Body of pancreas (tissue), 4 donors: ENCODE measurements at regions not wholly inside any gene's neighbourhood (a gene's known extent, or its start where the extent isn't known, plus 50 kb on each side); places are given as distances from the start of the nearest gene placed in this dataset.

ENCODE experiments used
- ATAC-seq: fragments of 150-250 bp; one replicate; pipeline ENCODE4 v1.9.1; 2016
- DNase-seq, 4 donors: peaks; one replicate each; pipeline ENCODE4 v3.0.0-alpha.2; 2019
- H3K27ac ChIP-seq, 4 donors: fragments of 200-600 bp; sonication (generic); 1 replicate in 3 of 4; 2 replicates in 1 of 4; pipeline versions ENCODE4 v1.5.1 to v1.6.1; 2016 to 2019; ENCODE audit warnings: mild to moderate bottlenecking in 1 of 4, mixed read lengths in 1 of 4, moderate library complexity in 1 of 4
- H3K27me3 ChIP-seq, 2 donors: fragments of 200-600 bp; sonication (generic); one replicate each; pipeline ENCODE4 v1.6.0; 2016; ENCODE audit warnings: mild to moderate bottlenecking in 1 of 2
- H3K36me3 ChIP-seq, 2 donors: fragments of 200-600 bp; sonication (generic); replicated peaks in 1 of 2; 2 replicates each; pipeline ENCODE4 v1.5.1; 2016; ENCODE audit warnings: low read depth in 2 of 2; ENCODE audit not compliant: insufficient read depth in 1 of 2
- H3K4me1 ChIP-seq: fragments of 200-600 bp; sonication (generic); one replicate; pipeline ENCODE4 v1.6.0; 2016
- H3K4me3 ChIP-seq, 2 donors: fragments of 200-600 bp; sonication (generic); 1 replicate in 1 of 2; 2 replicates in 1 of 2; pipeline ENCODE4 v1.5.1; 2016 to 2019
- H3K9me3 ChIP-seq, 3 donors: fragments of 200-600 bp; sonication (generic); 1 replicate in 2 of 3; 2 replicates in 1 of 3; pipeline ENCODE4 v1.5.1; 2016
- CTCF ChIP-seq, 7 experiments: fragments of 450-650 bp in 4 of 7; fragments of 200-600 bp in 3 of 7; sonication (generic) in 3 of 7; IDR thresholded peaks; one replicate each; pipeline ENCODE4 v1.5.1; 2016 to 2019; ENCODE audit warnings: antibody characterized with exemption in 7 of 7
- POLR2A ChIP-seq, 3 donors: fragments of 450-650 bp; IDR thresholded peaks; one replicate each; pipeline ENCODE4 v1.6.1; 2016; ENCODE audit warnings: antibody characterized with exemption in 3 of 3, mild to moderate bottlenecking in 2 of 3
- WGBS, 2 donors: methylation state at CpG; one replicate each; pipeline ENCODE4 v1.1.5; 2017; 5-methylcytosine and 5-hydroxymethylcytosine counted together
- intact Hi-C: fragments of 100-400 bp; cut with DNase I; formaldehyde crosslinking; loops from one replicate; pipeline ENCODE4 v1.15.1; 2023

GRCh38 chr5:10124287-10124686 lies 125.4 kb downstream of the ATPSCKMT start:
- TF ChIP-seq CTCF (IDR thresholded peaks at IDR 0.05): no peak
- TF ChIP-seq POLR2A (IDR thresholded peaks at IDR 0.05): no peak
- H3K4me3 ChIP-seq: no peak overlapping the region
- peaks cover 0 to under 1% (median 0%) of the 10 kb centered on the region in 3 donors for H3K9me3 ChIP-seq
- intact Hi-C loops: no loop called here
- H3K36me3 ChIP-seq: no peaks in the 10 kb centered on the region
- DNase-seq: no peak
- ATAC-seq: no peak
- no peaks in the 10 kb centered on the region for H3K27me3 ChIP-seq
- H3K4me1 ChIP-seq: no peaks in the 10 kb centered on the region
- H3K27ac ChIP-seq: no peak overlapping the region
- WGBS, 2 donors: 78 to 87% methylated on average over 8 to 9 of the region's 9 CpGs

GRCh38 chr5:10123254-10123989 lies 126.3 kb downstream of the ATPSCKMT start:
- peaks cover 0 to 5% (median 0%) of the 10 kb centered on the region in 3 donors for H3K9me3 ChIP-seq
- intact Hi-C loops: no loop called here
- H3K4me1 ChIP-seq: no peaks in the 10 kb centered on the region
- H3K27me3 ChIP-seq: no peaks in the 10 kb centered on the region
- TF ChIP-seq POLR2A (IDR thresholded peaks at IDR 0.05) (no peak), CTCF (IDR thresholded peaks at IDR 0.05) (no peak)
- no peak for ATAC-seq
- no peak overlapping the region for H3K4me3 ChIP-seq
- DNase-seq: no peak
- WGBS, 2 donors: 85 to 86% methylated on average over 7 of the region's 7 CpGs
- H3K27ac ChIP-seq: no peak overlapping the region
- no peaks in the 10 kb centered on the region for H3K36me3 ChIP-seq

- DNase-seq: no peak
- no peak for TF ChIP-seq POLR2A (IDR thresholded peaks at IDR 0.05)
- no peak for TF ChIP-seq CTCF (IDR thresholded peaks at IDR 0.05)
- H3K27me3 ChIP-seq: no peaks in the 10 kb centered on the region
- H3K27ac ChIP-seq: no peak overlapping the region
- 90 to 95% methylated on average over 1 of the region's 1 CpG for WGBS, 2 donors
- H3K4me3 ChIP-seq: no peak overlapping the region
- ATAC-seq: no peak
- peaks cover 0 to 5% (median 0%) of the 10 kb centered on the region in 3 donors for H3K9me3 ChIP-seq
- intact Hi-C loops: no loop called here
- no peaks in the 10 kb centered on the region for H3K4me1 ChIP-seq
- no peaks in the 10 kb centered on the region for H3K36me3 ChIP-seq
These were observed 127.5 kb downstream of the ATPSCKMT start for GRCh38 chr5:10122076-10122726.

GRCh38 chr5:10120934-10121333 lies 128.8 kb downstream of the ATPSCKMT start:
- intact Hi-C loops: no loop called here
- Histone ChIP-seq H3K27ac (no peak overlapping the region), H3K36me3 (no peaks in the 10 kb centered on the region), H3K9me3 (peaks cover 0 to 5% (median 0%) of the 10 kb centered on the region in 3 donors), H3K27me3 (no peaks in the 10 kb centered on the region), H3K4me1 (no peaks in the 10 kb centered on the region), H3K4me3 (no peak overlapping the region)
- DNase-seq (no peak), ATAC-seq (no peak)
- WGBS, 2 donors: 75 to 87% methylated on average over 7 of the region's 7 CpGs
- no peak for TF ChIP-seq POLR2A (IDR thresholded peaks at IDR 0.05)
- TF ChIP-seq CTCF (IDR thresholded peaks at IDR 0.05): no peak
